ENCODE measurements at regions not wholly inside any gene's neighbourhood (a gene's known extent, or its start where the extent isn't known, plus 50 kb on each side); places are given as distances from the start of the nearest gene placed in this dataset.

DNA sequence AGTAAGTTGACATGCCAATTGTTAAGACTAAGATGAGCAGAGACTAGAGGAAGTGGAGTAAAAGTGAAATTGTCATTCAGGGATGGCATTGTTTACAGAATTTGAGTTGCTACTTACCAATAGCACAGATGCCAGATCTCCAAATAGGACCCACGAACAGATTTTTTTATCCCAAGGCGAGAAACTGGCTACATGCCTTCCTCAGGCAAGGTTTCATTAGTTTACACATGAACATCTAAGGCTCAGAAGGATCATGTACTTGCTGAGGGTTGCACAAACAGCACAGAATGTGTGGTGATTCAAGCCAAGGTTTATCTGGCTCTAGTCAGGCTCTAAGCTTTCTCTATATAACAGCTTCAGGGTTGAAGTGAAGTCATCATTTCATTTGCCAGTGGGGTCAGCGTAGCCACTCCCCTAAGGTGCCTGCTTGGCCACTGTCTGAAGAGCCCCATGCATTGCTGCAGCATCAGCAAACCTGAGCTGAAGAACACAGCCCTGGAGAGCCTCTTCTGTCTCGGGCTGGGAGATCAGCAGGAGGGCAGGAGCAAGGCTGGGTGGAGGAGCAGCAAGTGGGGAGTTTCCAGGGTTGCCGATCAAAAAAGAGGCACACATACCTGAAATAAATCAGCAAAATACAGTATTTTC is 193.0 kb upstream of the LCORL start:
- TF ChIP-seq, protein P1, sequence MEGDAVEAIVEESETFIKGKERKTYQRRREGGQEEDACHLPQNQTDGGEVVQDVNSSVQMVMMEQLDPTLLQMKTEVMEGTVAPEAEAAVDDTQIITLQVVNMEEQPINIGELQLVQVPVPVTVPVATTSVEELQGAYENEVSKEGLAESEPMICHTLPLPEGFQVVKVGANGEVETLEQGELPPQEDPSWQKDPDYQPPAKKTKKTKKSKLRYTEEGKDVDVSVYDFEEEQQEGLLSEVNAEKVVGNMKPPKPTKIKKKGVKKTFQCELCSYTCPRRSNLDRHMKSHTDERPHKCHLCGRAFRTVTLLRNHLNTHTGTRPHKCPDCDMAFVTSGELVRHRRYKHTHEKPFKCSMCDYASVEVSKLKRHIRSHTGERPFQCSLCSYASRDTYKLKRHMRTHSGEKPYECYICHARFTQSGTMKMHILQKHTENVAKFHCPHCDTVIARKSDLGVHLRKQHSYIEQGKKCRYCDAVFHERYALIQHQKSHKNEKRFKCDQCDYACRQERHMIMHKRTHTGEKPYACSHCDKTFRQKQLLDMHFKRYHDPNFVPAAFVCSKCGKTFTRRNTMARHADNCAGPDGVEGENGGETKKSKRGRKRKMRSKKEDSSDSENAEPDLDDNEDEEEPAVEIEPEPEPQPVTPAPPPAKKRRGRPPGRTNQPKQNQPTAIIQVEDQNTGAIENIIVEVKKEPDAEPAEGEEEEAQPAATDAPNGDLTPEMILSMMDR (IDR thresholded peaks at IDR 0.05), result no peak
- no peak for TF ChIP-seq POLR2A (IDR thresholded peaks at IDR 0.05)

Data from transverse colon (tissue), 3 donors.